Effector memory CD8-positive, alpha-beta T cell (primary cell): ENCODE measurements at regions not wholly inside any gene's neighbourhood (a gene's known extent, or its start where the extent isn't known, plus 50 kb on each side); places are given as distances from the start of the nearest gene placed in this dataset.

ENCODE experiments used
- ATAC-seq: fragments of 150-1000 bp; cut with Tn5 transposase; replicated peaks from 2 replicates; pipeline ENCODE4 v1.10.0; 2021; ENCODE audit warnings: mild to moderate bottlenecking, moderate library complexity
- DNase-seq, 3 experiments: peaks; one replicate each; pipeline ENCODE4 v3.0.0; 2021
- H3K27ac Mint-ChIP-seq, 2 donors: one replicate each; pipeline ENCODE4 v1.8.0; 2022; ENCODE audit warnings: mild to moderate bottlenecking in 2 of 2, mixed read lengths in 2 of 2, moderate library complexity in 2 of 2
- H3K27me3 Mint-ChIP-seq, 2 donors: one replicate each; pipeline ENCODE4 v1.8.0; 2022; ENCODE audit warnings: mixed read lengths in 2 of 2
- H3K36me3 Mint-ChIP-seq: one replicate; pipeline ENCODE4 v1.8.0; 2022; ENCODE audit warnings: mild to moderate bottlenecking, moderate library complexity, mixed read lengths; ENCODE audit not compliant: insufficient read depth
- H3K4me1 Mint-ChIP-seq, 2 donors: one replicate each; pipeline ENCODE4 v1.8.0; 2022; ENCODE audit warnings: low read depth in 2 of 2, mixed read lengths in 2 of 2
- H3K4me3 Mint-ChIP-seq, 2 donors: one replicate each; pipeline ENCODE4 v1.8.0; 2022; ENCODE audit warnings: mild to moderate bottlenecking in 2 of 2, mixed read lengths in 2 of 2, moderate library complexity in 2 of 2
- H3K9me3 Mint-ChIP-seq, 2 donors: one replicate each; pipeline ENCODE4 v1.8.0; 2022; ENCODE audit warnings: mixed read lengths in 2 of 2

DNA sequence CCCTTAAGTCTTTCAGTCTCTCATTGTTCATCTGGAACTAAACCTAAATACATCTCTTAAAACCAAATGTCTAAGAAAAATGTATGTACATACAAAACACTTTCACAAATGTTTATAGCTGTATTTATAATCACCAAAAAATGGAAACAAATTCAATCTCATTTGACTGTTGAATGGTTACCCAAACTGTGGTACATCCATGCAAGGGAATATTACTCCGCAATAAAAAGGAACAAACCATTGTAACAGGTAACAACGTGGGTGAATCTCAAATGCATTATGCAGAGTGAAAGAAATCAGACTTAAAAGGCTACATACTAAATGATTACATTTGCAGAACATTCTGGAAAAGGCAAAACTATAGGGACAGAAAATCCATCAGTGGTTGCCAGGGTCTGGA is 425.2 kb downstream of the COG6 start:
- no peaks in the 10 kb centered on the region for H3K36me3 Mint-ChIP-seq
- ATAC-seq (no peak), DNase-seq (no peak)
- no peaks in the 10 kb centered on the region for H3K27me3 Mint-ChIP-seq
- H3K27ac Mint-ChIP-seq, result no peak overlapping the region
- no peaks in the 10 kb centered on the region for H3K4me1 Mint-ChIP-seq
- no peaks in the 10 kb centered on the region for H3K9me3 Mint-ChIP-seq
- no peak overlapping the region for H3K4me3 Mint-ChIP-seq

DNA sequence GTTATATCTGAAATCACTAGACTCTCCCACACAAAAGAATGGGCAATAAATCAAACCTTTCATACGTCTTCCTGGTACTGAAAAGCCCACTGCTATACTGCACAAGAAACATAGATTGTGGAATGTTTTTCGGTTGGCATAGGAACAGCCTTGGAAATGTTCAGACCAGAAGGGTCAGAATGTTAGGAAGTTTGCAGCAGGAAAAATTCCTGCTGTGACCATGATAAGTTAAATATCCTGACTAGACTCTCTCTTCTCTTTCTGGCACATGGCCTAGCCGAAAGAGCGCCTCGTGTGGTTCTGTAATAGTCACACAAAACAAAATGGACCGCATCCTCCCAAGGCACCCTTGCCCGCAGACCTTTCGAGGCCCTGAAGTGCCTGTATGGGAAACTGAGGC is 427.2 kb downstream of the COG6 start:
- H3K36me3 Mint-ChIP-seq, result no peaks in the 10 kb centered on the region
- no peak for DNase-seq
- H3K4me1 Mint-ChIP-seq, result no peaks in the 10 kb centered on the region
- H3K27ac Mint-ChIP-seq, result no peak overlapping the region
- ATAC-seq, result no peak
- no peaks in the 10 kb centered on the region for H3K9me3 Mint-ChIP-seq
- H3K4me3 Mint-ChIP-seq, result no peak overlapping the region
- H3K27me3 Mint-ChIP-seq, result no peaks in the 10 kb centered on the region

DNA sequence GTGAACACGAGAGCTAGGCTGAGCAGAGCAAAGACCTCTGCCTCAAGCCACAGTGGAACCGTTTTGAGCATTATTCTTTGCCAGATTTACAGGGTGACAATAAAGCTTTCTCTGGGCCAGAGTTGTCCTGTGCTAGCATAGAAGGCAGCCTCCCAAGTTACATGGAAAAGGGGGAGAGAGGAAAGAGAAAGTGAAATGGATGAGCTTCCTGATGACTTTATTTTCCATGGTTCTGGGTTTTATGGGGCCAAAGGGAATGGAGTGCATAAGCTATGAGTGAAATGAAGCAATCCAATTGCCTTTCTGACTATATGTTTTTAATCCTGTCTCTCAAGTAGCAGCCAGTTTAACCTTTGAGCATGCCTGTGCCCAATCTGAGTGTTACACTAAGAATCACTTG is 428.4 kb downstream of the COG6 start:
- Mint-ChIP-seq H3K36me3 (no peaks in the 10 kb centered on the region), H3K9me3 (no peaks in the 10 kb centered on the region), H3K4me1 (no peaks in the 10 kb centered on the region), H3K27me3 (no peaks in the 10 kb centered on the region), H3K4me3 (no peak overlapping the region), H3K27ac (no peak overlapping the region)
- DNase-seq (no peak), ATAC-seq (no peak)

DNA sequence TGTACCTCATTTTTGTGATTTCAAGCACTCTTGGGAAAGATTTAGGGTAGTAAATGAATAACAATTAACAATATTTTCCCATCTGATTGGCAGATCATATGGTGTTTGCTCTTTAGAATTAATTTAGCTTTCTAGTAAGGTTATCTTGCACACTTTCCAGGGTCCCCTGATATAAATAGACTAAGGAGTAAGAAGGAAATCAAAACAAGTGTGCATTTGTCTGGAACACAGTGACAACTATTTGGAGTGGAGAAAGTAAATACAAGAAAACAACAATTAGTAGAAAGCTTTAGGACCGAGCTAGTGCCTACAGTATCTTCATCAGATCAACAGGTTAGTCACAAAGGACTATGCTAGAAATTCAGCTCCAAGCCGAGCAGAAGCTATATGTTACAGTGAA is 429.5 kb downstream of the COG6 start:
- H3K4me1 Mint-ChIP-seq, result no peaks in the 10 kb centered on the region
- no peaks in the 10 kb centered on the region for H3K27me3 Mint-ChIP-seq
- ATAC-seq (no peak), DNase-seq (no peak)
- no peaks in the 10 kb centered on the region for H3K36me3 Mint-ChIP-seq
- no peak overlapping the region for H3K4me3 Mint-ChIP-seq
- H3K9me3 Mint-ChIP-seq, result no peaks in the 10 kb centered on the region
- H3K27ac Mint-ChIP-seq, result no peak overlapping the region

DNA sequence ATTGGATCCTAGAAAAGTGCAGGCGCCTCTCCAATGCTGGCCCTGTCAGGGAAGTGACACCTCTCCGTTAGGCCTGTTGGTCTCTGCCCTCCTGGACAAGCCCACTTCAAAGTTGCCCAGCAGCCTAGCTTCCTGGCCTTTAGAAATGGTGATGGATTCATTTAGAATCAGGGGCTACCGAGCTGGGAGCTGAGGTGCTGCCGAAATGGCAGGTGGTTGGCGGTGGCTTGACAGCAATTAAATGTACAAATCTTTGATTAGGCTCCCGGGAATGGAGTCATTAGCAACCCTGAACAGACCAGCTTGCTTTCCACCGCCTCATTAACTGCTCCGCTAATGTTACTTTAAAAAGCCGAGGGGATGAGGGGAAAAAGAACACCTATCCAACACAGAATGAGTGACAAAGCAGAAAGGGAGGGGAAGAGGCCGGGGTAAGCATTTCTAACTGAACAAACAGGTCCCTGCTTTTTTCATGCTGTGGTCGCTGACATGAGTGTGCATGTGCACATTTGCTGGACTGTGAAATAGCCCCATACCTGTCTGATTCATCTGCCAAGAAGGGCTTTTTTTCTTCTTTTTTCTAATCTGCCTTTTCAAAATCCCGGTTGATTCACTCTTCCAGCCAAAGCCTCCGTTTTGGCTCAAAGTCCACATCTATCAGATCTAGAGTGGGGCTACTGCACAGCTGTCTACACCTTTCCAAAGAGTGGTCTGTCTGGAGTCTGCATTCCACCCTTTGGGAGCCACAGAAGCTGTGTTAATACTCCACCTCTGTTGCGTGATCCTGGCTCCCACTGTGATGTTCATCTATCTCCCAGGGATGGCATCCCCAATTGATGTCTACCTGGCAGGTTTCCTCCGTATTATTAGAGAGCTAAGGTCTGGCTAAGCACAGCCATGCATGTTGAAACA is 431.9 kb downstream of the COG6 start:
- H3K27me3 Mint-ChIP-seq, result no peaks in the 10 kb centered on the region
- H3K9me3 Mint-ChIP-seq, result no peaks in the 10 kb centered on the region
- DNase-seq (no peak), ATAC-seq (no peak)
- H3K4me3 Mint-ChIP-seq, result no peak overlapping the region
- H3K36me3 Mint-ChIP-seq, result no peaks in the 10 kb centered on the region
- H3K4me1 Mint-ChIP-seq, result no peaks in the 10 kb centered on the region
- no peak overlapping the region for H3K27ac Mint-ChIP-seq

DNA sequence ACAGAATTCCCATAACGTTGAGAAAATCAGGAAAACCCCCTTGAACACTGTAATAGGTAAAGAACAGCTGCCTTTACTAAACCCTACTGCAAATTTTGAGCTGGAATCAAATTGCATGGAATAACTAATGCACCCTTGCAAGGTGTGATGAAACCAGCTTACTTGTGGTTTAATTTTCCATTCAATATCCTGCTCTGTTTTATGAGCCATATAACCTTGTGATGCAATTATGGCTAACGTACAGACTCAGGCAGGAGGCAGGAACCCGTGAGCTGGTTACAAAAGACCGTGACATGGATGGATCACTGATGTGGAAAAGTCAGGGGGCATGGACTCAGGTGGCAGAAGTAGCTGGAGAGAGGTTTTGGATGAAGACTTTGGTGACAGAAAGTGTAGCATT is 438.6 kb downstream of the COG6 start:
- H3K4me1 Mint-ChIP-seq, result peaks cover 8 to 9% of the 10 kb centered on the region in 2 donors
- H3K36me3 Mint-ChIP-seq, result no peaks in the 10 kb centered on the region
- DNase-seq (no peak), ATAC-seq (no peak)
- H3K4me3 Mint-ChIP-seq, result no peak overlapping the region
- H3K27ac Mint-ChIP-seq, result no peak overlapping the region
- peaks cover 0 to 8% of the 10 kb centered on the region in 2 donors for H3K27me3 Mint-ChIP-seq
- peaks cover 2 to 7% of the 10 kb centered on the region in 2 donors for H3K9me3 Mint-ChIP-seq

DNA sequence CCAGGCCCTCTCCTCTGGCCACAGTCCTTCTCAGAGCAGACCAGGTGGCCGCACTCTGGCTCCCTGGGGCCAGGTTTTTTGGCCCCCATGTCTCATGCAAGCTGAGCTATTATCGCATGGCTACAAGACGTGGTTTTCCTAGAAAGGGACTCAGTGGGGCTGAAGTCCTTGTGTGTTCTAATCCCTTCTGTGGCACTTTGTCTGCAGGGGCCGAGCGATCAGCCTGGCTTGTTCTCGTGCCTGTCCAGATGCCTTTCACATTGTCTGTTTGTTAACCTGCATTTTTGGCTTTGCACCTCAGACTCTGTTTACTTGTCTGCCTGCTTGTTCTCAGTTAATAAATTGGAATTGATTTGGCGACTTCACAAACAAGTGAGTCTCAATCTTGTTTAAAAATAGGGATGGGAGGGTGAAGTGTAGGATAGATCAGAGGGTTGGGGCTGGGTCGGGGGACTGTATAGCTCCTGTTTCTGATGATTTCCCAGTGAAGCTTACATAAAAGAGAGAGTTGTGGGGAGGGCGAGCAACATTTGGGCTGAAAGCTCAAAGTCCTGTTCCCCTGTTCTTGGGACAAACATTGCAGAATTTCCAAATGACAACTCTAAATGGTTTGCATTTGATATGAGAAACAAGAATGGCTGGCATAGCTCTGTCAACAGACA is 440.4 kb downstream of the COG6 start:
- DNase-seq, result no peak
- peak overlapping the region in 1 of 2 donors; percentile 50 for H3K27ac Mint-ChIP-seq
- H3K27me3 Mint-ChIP-seq, result peaks cover 0 to 9% of the 10 kb centered on the region in 2 donors
- H3K9me3 Mint-ChIP-seq, result peaks cover 2 to 9% of the 10 kb centered on the region in 2 donors
- ATAC-seq, result no peak
- no peak overlapping the region for H3K4me3 Mint-ChIP-seq
- no peaks in the 10 kb centered on the region for H3K36me3 Mint-ChIP-seq
- peaks cover 8 to 9% of the 10 kb centered on the region in 2 donors for H3K4me1 Mint-ChIP-seq

DNA sequence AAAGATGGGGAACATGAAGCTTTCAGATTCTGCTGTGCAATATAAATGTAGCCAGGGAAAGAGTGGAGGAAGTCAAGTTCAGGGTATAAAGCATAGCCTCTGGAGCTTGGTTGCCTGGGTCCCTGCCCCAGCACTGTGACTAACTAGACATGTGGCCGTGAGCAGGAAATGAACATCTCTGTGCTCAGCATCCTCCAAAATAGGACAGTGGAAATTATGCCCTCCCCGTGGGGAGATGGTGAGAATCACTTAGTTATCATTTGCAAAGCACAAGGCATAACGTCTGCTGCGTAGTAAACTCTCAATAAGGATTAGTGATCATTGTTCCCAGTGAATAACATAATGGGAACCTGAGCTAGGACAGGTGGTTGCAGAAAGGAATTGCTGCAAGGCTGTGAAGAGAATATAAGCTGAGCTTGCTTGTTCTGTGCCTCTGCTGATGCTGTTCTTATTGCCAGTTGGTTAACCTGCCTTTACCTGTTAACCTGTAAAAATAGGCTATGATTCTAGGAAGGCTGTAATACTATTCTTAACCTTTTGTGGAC is 441.0 kb downstream of the COG6 start:
- ATAC-seq (peak; percentile 98), DNase-seq (peak; percentile 9 to 11 (median 10))
- H3K27me3 Mint-ChIP-seq, result peaks cover 0 to 9% of the 10 kb centered on the region in 2 donors
- peak overlapping the region in 1 of 2 donors; percentile 50 for H3K27ac Mint-ChIP-seq
- peaks cover 8 to 9% of the 10 kb centered on the region in 2 donors for H3K4me1 Mint-ChIP-seq
- H3K9me3 Mint-ChIP-seq, result peaks cover 2 to 9% of the 10 kb centered on the region in 2 donors
- no peak overlapping the region for H3K4me3 Mint-ChIP-seq
- H3K36me3 Mint-ChIP-seq, result no peaks in the 10 kb centered on the region

DNA sequence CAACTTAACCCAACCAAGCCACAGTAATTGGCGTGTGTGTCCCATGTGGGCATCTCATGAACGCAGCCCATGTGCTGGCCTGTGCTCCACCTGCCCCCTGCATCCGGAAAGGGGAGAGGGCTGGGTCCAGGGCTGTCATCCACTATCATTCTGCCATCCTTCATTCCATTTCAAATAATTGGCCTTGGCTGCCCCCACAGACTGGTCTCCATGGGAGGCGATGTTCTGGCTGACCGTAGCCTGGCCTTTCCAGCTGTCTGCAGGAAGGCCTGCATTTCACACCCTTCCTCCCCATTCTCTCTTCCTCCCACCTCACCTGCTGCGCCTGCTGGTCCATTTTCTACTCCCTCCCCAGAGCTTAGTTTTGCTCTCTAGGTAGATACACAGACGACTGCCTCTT is 442.8 kb downstream of the COG6 start:
- Mint-ChIP-seq H3K27ac (no peak overlapping the region), H3K27me3 (peaks cover 0 to 9% of the 10 kb centered on the region in 2 donors), H3K9me3 (peaks cover 2 to 9% of the 10 kb centered on the region in 2 donors), H3K4me1 (peaks cover 9 to 12% of the 10 kb centered on the region in 2 donors), H3K36me3 (no peaks in the 10 kb centered on the region), H3K4me3 (no peak overlapping the region)
- DNase-seq (no peak), ATAC-seq (no peak)

DNA sequence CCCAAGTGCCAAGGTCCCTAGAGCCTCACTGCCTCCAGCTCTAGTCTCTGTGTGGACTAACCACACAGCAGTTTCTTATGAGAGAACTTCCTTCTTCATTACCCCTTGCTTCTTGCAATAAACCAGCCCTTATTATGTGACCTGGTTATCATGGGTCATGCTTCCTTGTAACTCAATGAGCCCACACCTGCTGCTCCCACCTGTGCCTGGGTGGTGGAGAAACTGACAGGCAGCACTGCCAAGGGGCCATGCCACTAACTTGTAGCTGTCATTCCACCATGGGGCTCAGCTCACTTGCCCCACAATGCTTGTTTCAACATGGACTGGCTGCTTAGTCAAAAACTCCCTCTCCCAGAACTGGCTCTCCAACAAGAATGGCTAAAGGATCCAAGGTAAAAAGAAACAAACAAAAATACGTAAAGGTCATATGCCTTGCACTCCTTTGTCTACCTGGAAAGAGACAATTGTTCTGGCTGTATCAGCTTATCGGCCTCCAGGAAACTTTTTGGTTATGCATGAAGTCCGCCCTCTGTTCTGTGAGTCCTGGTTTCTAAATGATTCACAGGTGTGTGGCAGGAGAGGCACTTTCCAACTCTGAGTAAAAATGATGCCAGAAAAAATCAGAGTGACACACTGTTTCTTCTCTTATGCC is 446.4 kb downstream of the COG6 start:
- H3K27ac Mint-ChIP-seq, result no peak overlapping the region
- DNase-seq, result no peak
- no peaks in the 10 kb centered on the region for H3K36me3 Mint-ChIP-seq
- H3K9me3 Mint-ChIP-seq, result peaks cover 2 to 9% of the 10 kb centered on the region in 2 donors
- H3K4me3 Mint-ChIP-seq, result no peak overlapping the region
- peaks cover 0 to 3% of the 10 kb centered on the region in 2 donors for H3K4me1 Mint-ChIP-seq
- H3K27me3 Mint-ChIP-seq, result peaks cover 0 to 9% of the 10 kb centered on the region in 2 donors
- ATAC-seq, result no peak

DNA sequence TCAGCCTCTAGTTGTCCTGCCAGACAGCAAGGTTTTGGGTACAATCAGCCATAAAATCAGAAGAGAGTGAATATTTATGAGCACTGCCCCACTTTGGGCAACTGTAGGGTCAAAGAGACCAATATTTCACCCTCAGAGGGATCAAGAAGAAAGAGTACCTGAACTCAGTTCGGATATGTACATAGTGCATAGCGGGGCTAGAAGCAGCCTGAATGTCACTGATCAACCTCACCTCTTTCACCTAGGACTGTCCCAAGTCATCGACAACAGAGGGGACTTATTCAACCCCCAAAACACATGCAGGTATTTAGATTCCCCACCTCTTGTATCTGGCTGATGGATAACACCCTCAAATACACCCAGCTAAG is 446.9 kb downstream of the COG6 start:
- H3K4me1 Mint-ChIP-seq, result peaks cover 0 to 3% of the 10 kb centered on the region in 2 donors
- ATAC-seq, result no peak
- H3K27ac Mint-ChIP-seq, result no peak overlapping the region

DNA sequence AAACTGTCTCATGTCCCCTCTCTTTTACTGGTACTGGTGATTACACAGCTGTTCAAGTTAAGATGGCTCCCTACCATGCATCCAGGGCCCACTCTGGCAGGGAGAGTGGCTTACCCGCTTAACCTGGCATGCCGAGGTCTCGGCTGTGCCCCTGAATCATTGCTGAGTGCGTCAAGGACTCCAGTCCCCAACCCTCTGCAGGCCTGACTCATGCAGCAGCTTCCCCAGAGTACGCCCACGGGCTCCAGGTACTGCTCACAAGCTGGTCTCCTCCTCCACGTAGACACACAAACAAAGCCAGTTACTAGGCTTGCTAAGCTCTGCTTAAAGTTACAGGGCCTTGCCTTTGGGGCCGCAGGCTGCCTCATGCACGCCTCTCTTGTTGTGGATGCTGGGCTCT is 447.4 kb downstream of the COG6 start:
- DNase-seq, result no peak
- H3K27ac Mint-ChIP-seq, result no peak overlapping the region
- peaks cover 2 to 9% of the 10 kb centered on the region in 2 donors for H3K9me3 Mint-ChIP-seq
- ATAC-seq, result no peak
- H3K4me3 Mint-ChIP-seq, result no peak overlapping the region
- H3K4me1 Mint-ChIP-seq, result peaks cover 0 to 3% of the 10 kb centered on the region in 2 donors
- peaks cover 0 to 9% of the 10 kb centered on the region in 2 donors for H3K27me3 Mint-ChIP-seq
- no peaks in the 10 kb centered on the region for H3K36me3 Mint-ChIP-seq

More for the DNA sequence above, 446.9 kb downstream of the COG6 start:
- no peak for DNase-seq
- Mint-ChIP-seq H3K36me3 (no peaks in the 10 kb centered on the region), H3K27me3 (peaks cover 0 to 9% of the 10 kb centered on the region in 2 donors), H3K9me3 (peaks cover 2 to 9% of the 10 kb centered on the region in 2 donors), H3K4me3 (no peak overlapping the region)

DNA sequence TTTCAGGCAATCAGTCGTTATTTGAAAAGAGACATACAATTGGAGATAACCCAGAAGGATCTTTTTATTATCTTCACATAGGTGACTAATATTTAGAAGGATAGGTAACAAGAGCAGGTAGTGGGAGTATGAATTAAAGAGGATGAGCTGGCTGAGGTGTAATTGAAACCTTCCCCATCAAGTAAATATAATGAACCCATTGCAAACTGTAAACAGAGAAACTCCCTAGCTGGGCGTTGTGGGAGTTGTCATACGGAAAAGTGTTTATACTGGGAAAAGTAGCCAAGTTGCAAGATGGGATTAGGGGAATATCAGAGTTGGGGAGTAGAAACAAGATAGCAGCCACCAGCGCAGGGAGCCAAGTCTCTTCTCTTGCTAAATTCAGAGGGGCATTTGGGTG is 448.4 kb downstream of the COG6 start:
- H3K27ac Mint-ChIP-seq, result no peak overlapping the region
- no peak overlapping the region for H3K4me3 Mint-ChIP-seq
- H3K4me1 Mint-ChIP-seq, result peaks cover 0 to 3% of the 10 kb centered on the region in 2 donors

More for the DNA sequence above, 448.4 kb downstream of the COG6 start:
- DNase-seq, result no peak
- H3K9me3 Mint-ChIP-seq, result peaks cover 1 to 4% of the 10 kb centered on the region in 2 donors
- H3K27me3 Mint-ChIP-seq, result peaks cover 0 to 2% of the 10 kb centered on the region in 2 donors
- no peak for ATAC-seq
- no peaks in the 10 kb centered on the region for H3K36me3 Mint-ChIP-seq
